ENCODE measurements at regions not wholly inside any gene's neighbourhood (a gene's known extent, or its start where the extent isn't known, plus 50 kb on each side); places are given as distances from the start of the nearest gene placed in this dataset.

- TF ChIP-seq REST (IDR thresholded peaks at IDR 0.05; ENCODE audit: borderline replicate concordance), result no peak
- no peak for TF ChIP-seq REST (CRISPR knock-in tag; IDR thresholded peaks at IDR 0.05; ENCODE audit: low read depth)
- no peak for TF ChIP-seq ZNF274 (IDR thresholded peaks at IDR 0.05; ENCODE audit: borderline replicate concordance, low read depth, low read length)
- TF ChIP-seq GABPB2 (CRISPR knock-in tag; conservative IDR thresholded peaks at IDR 0.05), result no peak
- no peak for TF ChIP-seq NFATC3 (IDR thresholded peaks at IDR 0.05)
- TF ChIP-seq SPI1 (IDR thresholded peaks at IDR 0.05; ENCODE audit: borderline replicate concordance, low read depth, low read length), result no peak
These were observed 49.8 kb upstream of the ZBTB7C start for GRCh38 chr18:48459016-48459415.

Data from K562 (cell line).